ENCODE measurements at regions not wholly inside any gene's neighbourhood (a gene's known extent, or its start where the extent isn't known, plus 50 kb on each side); places are given as distances from the start of the nearest gene placed in this dataset.

- H3K4me3 ChIP-seq, result no peak overlapping the region
Measured at GRCh38 chr16:64784635-64785034, 337.2 kb downstream of the CDH11 start.

GRCh38 chr16:64782484-64782883 is 339.4 kb downstream of the CDH11 start:
- TF ChIP-seq CTCF (IDR thresholded peaks at IDR 0.05; ENCODE audit: poor library complexity) (no peak), EZH2 (IDR thresholded peaks at IDR 0.05; ENCODE audit: borderline replicate concordance) (no peak), EZH2phosphoT487 (IDR thresholded peaks at IDR 0.05; ENCODE audit: low read depth, severe bottlenecking, unreplicated experiment) (no peak)
- H2AFZ ChIP-seq, result no peak overlapping the region
- H3K36me3 ChIP-seq (replicated peaks; ENCODE audit: insufficient read depth, low read depth), result no peaks in the 10 kb centered on the region
- H4K20me1 ChIP-seq (ENCODE audit: insufficient read depth, poor library complexity, severe bottlenecking), result no peaks in the 10 kb centered on the region
- no peak overlapping the region for H3K4me3 ChIP-seq
- no peaks in the 10 kb centered on the region for H3K4me1 ChIP-seq (ENCODE audit: insufficient read depth)
- WGBS (ENCODE audit: low lambda C conversion rate, missing lambda C conversion rate), result 67% methylated on average over 2 of the region's 2 CpGs
- H3K27ac ChIP-seq, result no peak overlapping the region
- H3K27me3 ChIP-seq, result no peaks in the 10 kb centered on the region
- no peaks in the 10 kb centered on the region for H3K9me3 ChIP-seq (ENCODE audit: low read depth)
- H3K9me2 ChIP-seq (replicated peaks; ENCODE audit: insufficient read depth), result no peaks in the 10 kb centered on the region
- no peak overlapping the region for H3K4me2 ChIP-seq
- no peak for DNase-seq (ENCODE audit: low spot score)
- no peaks in the 10 kb centered on the region for H3K79me2 ChIP-seq

More at GRCh38 chr16:64784635-64785034, 337.2 kb downstream of the CDH11 start:
- no peak for TF ChIP-seq EZH2phosphoT487 (IDR thresholded peaks at IDR 0.05; ENCODE audit: low read depth, severe bottlenecking, unreplicated experiment)
- TF ChIP-seq CTCF (IDR thresholded peaks at IDR 0.05; ENCODE audit: poor library complexity), result no peak
- TF ChIP-seq EZH2 (IDR thresholded peaks at IDR 0.05; ENCODE audit: borderline replicate concordance), result no peak
- Histone ChIP-seq H3K36me3 (replicated peaks; ENCODE audit: insufficient read depth, low read depth) (no peaks in the 10 kb centered on the region), H3K79me2 (no peaks in the 10 kb centered on the region), H3K4me2 (no peak overlapping the region), H3K27ac (no peak overlapping the region), H4K20me1 (ENCODE audit: insufficient read depth, poor library complexity, severe bottlenecking) (no peaks in the 10 kb centered on the region), H3K4me1 (ENCODE audit: insufficient read depth) (no peaks in the 10 kb centered on the region), H2AFZ (no peak overlapping the region), H3K9me2 (replicated peaks; ENCODE audit: insufficient read depth) (no peaks in the 10 kb centered on the region), H3K27me3 (no peaks in the 10 kb centered on the region), H3K9me3 (ENCODE audit: low read depth) (no peaks in the 10 kb centered on the region)
- WGBS (ENCODE audit: low lambda C conversion rate, missing lambda C conversion rate), result 95% methylated on average over 2 of the region's 2 CpGs
- no peak for DNase-seq (ENCODE audit: low spot score)

GRCh38 chr16:64780445-64780844 is 341.4 kb downstream of the CDH11 start:
- no peaks in the 10 kb centered on the region for H3K36me3 ChIP-seq (replicated peaks; ENCODE audit: insufficient read depth, low read depth)
- H2AFZ ChIP-seq, result no peak overlapping the region
- WGBS (ENCODE audit: low lambda C conversion rate, missing lambda C conversion rate), result 54% methylated on average over 3 of the region's 3 CpGs
- no peak overlapping the region for H3K4me2 ChIP-seq
- H4K20me1 ChIP-seq (ENCODE audit: insufficient read depth, poor library complexity, severe bottlenecking), result no peaks in the 10 kb centered on the region
- no peak overlapping the region for H3K27ac ChIP-seq
- no peak for TF ChIP-seq EZH2 (IDR thresholded peaks at IDR 0.05; ENCODE audit: borderline replicate concordance)
- TF ChIP-seq EZH2phosphoT487 (IDR thresholded peaks at IDR 0.05; ENCODE audit: low read depth, severe bottlenecking, unreplicated experiment), result no peak
- TF ChIP-seq CTCF (IDR thresholded peaks at IDR 0.05; ENCODE audit: poor library complexity), result no peak
- no peaks in the 10 kb centered on the region for H3K27me3 ChIP-seq
- no peak for DNase-seq (ENCODE audit: low spot score)
- H3K4me1 ChIP-seq (ENCODE audit: insufficient read depth), result no peaks in the 10 kb centered on the region
- H3K79me2 ChIP-seq, result no peaks in the 10 kb centered on the region
- no peak overlapping the region for H3K4me3 ChIP-seq
- H3K9me2 ChIP-seq (replicated peaks; ENCODE audit: insufficient read depth), result no peaks in the 10 kb centered on the region
- H3K9me3 ChIP-seq (ENCODE audit: low read depth), result no peaks in the 10 kb centered on the region

- H3K4me3 ChIP-seq, result no peak overlapping the region
- H3K27me3 ChIP-seq, result no peaks in the 10 kb centered on the region
- no peaks in the 10 kb centered on the region for H4K20me1 ChIP-seq (ENCODE audit: insufficient read depth, poor library complexity, severe bottlenecking)
- no peaks in the 10 kb centered on the region for H3K79me2 ChIP-seq
- no peaks in the 10 kb centered on the region for H3K4me1 ChIP-seq (ENCODE audit: insufficient read depth)
- H3K27ac ChIP-seq, result no peak overlapping the region
- H3K4me2 ChIP-seq, result no peak overlapping the region
- 65% methylated on average over 1 of the region's 1 CpG for WGBS (ENCODE audit: low lambda C conversion rate, missing lambda C conversion rate)
- DNase-seq (ENCODE audit: low spot score), result no peak
- no peaks in the 10 kb centered on the region for H3K9me2 ChIP-seq (replicated peaks; ENCODE audit: insufficient read depth)
- H2AFZ ChIP-seq, result no peak overlapping the region
- H3K9me3 ChIP-seq (ENCODE audit: low read depth), result no peaks in the 10 kb centered on the region
- no peaks in the 10 kb centered on the region for H3K36me3 ChIP-seq (replicated peaks; ENCODE audit: insufficient read depth, low read depth)
- TF ChIP-seq CTCF (IDR thresholded peaks at IDR 0.05; ENCODE audit: poor library complexity) (no peak), EZH2phosphoT487 (IDR thresholded peaks at IDR 0.05; ENCODE audit: low read depth, severe bottlenecking, unreplicated experiment) (no peak), EZH2 (IDR thresholded peaks at IDR 0.05; ENCODE audit: borderline replicate concordance) (no peak)
Measured at GRCh38 chr16:64778777-64779176, 343.1 kb downstream of the CDH11 start.
